Panc1 (cell line): ENCODE measurements at regions not wholly inside any gene's neighbourhood (a gene's known extent, or its start where the extent isn't known, plus 50 kb on each side); places are given as distances from the start of the nearest gene placed in this dataset.

Experiments used
- ATAC-seq: fragments of 200-7000 bp; cut with Tn5 transposase; 2 replicates; pipeline ENCODE4 v1.9.1; 2020; ENCODE audit warnings: mild to moderate bottlenecking, moderate library complexity
- BruUV-seq: library from RNA; stranded (reverse); fragments of 400-500 nt; replicated peaks from 2 replicates; lab custom pipeline; 2021; lab: Mats Ljungman, UMichigan
- CTCF ChIA-PET: fragments of 300-600 bp; sonication (Branson Sonifier 250); formaldehyde crosslinking; loops from one replicate; lab custom pipeline; 2022; ENCODE audit warnings: antibody characterized with exemption; lab: Charles Lee
- POLR2A ChIA-PET: fragments of 300-600 bp; sonication (Branson Sonifier 250); formaldehyde crosslinking; loops from one replicate; lab custom pipeline; 2022; ENCODE audit warnings: antibody characterized with exemption; lab: Charles Lee
- DNase-seq: peaks from one replicate; pipeline ENCODE4 v3.0.0-alpha.2; 2010; ENCODE audit warnings: low read depth, low spot score
- H3K27ac ChIP-seq: 2 replicates; pipeline ENCODE4 v1.5.1; 2011; ENCODE audit warnings: mild to moderate bottlenecking, low read length, inconsistent platforms
- H3K27me3 ChIP-seq: fragments of 200-500 bp; sonication (Bioruptor generic); 2 replicates; pipeline ENCODE4 v1.6.0; 2014; ENCODE audit warnings: low read length, inconsistent platforms; ENCODE audit not compliant: control insufficient read depth, insufficient read depth
- H3K36me3 ChIP-seq: fragments of 200-500 bp; sonication (Bioruptor generic); 2 replicates; pipeline ENCODE4 v1.5.1; 2014; ENCODE audit warnings: inconsistent platforms, mild to moderate bottlenecking, low read length, moderate library complexity; ENCODE audit not compliant: control insufficient read depth, insufficient read depth
- H3K4me1 ChIP-seq: 2 replicates; pipeline ENCODE4 v1.5.1; 2011; ENCODE audit warnings: inconsistent platforms, mild to moderate bottlenecking, low read length, moderate library complexity; ENCODE audit not compliant: control insufficient read depth, insufficient read depth
- H3K4me3 ChIP-seq, 2 experiments: 2 replicates each; pipeline ENCODE4 v1.5.1; 2011 to 2012; ENCODE audit warnings: low read depth in 2 of 2, low read length in 2 of 2, mild to moderate bottlenecking in 2 of 2, inconsistent platforms in 1 of 2, moderate library complexity in 1 of 2
- H3K9me3 ChIP-seq: fragments of 200-500 bp; sonication (Bioruptor generic); 2 replicates; pipeline ENCODE4 v1.5.1; 2014; ENCODE audit warnings: low read depth, mild to moderate bottlenecking, inconsistent platforms, low read length, moderate library complexity; ENCODE audit not compliant: control insufficient read depth, insufficient read depth
- CTCF ChIP-seq: fragments of 450-650 bp; IDR thresholded peaks from 2 replicates; pipeline ENCODE4 v1.5.1; 2017; ENCODE audit warnings: mild to moderate bottlenecking
- POLR2AphosphoS5 ChIP-seq: IDR thresholded peaks from 2 replicates; pipeline ENCODE4 v1.6.1; 2012; ENCODE audit warnings: mild to moderate bottlenecking, low read depth, low read length, moderate library complexity
- REST ChIP-seq, 2 experiments: IDR thresholded peaks; 2 replicates each; pipeline ENCODE4 v1.6.1; 2011 to 2012; ENCODE audit warnings: low read depth in 2 of 2, control low read depth in 1 of 2, low read length in 1 of 2, mild to moderate bottlenecking in 1 of 2, moderate library complexity in 1 of 2; ENCODE audit not compliant: insufficient read depth in 1 of 2
- SIN3A ChIP-seq: IDR thresholded peaks from 2 replicates; pipeline ENCODE4 v1.6.1; 2012; ENCODE audit warnings: low read depth, mild to moderate bottlenecking, low read length, moderate library complexity, borderline replicate concordance; ENCODE audit not compliant: insufficient read depth
- TCF7L2 ChIP-seq: IDR thresholded peaks from 2 replicates; pipeline ENCODE4 v1.6.1; 2011; ENCODE audit warnings: mild to moderate bottlenecking, low read depth, low read length, inconsistent platforms
- in situ Hi-C: cut with HindIII; loops from 2 replicates; pipeline ENCODE4 v1.10.0; 2016; ENCODE audit warnings: low sequenced_read_pairs, low pct_unique_long_range_greater_than_20kb
- intact Hi-C: fragments of 100-400 bp; cut with micrococcal nuclease; formaldehyde crosslinking; loops from one replicate; pipeline ENCODE4 v1.10.0; 2022; ENCODE audit not compliant: unreplicated experiment

DNA sequence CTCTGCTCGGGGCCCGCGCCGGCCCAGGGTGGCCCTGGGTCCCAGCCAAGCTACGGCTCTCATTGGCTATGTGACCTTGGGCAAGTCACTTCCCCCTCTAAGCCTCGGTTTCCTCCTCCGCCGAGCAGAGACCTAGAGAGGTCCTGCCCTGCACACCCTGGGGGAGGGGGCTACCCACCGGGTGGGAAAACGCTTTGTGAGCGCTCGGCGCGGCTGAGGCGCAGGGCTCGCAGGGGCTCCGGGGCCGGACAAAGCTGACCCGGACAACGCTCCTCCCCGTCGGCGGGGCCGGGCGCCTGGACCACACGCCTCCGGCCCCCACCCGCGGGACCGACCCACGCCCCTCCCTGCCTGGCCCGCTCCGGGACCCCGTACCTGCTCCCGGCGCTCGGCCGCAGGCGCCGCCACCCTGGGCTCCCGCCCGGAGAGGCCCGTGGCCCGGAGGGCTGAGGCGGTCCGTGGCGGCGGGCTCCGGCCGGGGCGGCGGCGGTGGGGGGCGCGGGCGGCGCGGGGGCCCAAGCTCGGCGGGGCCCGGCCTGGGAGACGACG, 85.7 kb upstream of the MELK start:
- ChIA-PET POLR2A (interaction anchor here (0.6 kb wide), 1 partner anchor 48 kb away, joined by 13 read pairs; no protein-coding TSS in a partner anchor), CTCF (interaction anchor here (1.0 to 2.3 kb wide), 2 partner anchors 67 to 80 kb away, joined by 3 to 10 read pairs; no protein-coding TSS in a partner anchor)
- in situ Hi-C loops (no loop called here), intact Hi-C loops (loop anchor here (5.0 kb wide), 1 partner anchor 70 kb away; no protein-coding TSS in a partner anchor)
- Histone ChIP-seq H3K27ac (peak overlapping the region; percentile 72), H3K4me1 (peaks cover 18% of the 10 kb centered on the region), H3K27me3 (no peaks in the 10 kb centered on the region), H3K36me3 (no peaks in the 10 kb centered on the region), H3K9me3 (no peaks in the 10 kb centered on the region), H3K4me3 (peak overlapping the region; percentile 69 to 73)
- TF ChIP-seq CTCF (no peak), SIN3A (no peak; the same call in 1 of the 2 replicates), TCF7L2 (no peak), POLR2AphosphoS5 (no peak), REST (IDR thresholded peaks at IDR 0.05; ENCODE audit: insufficient read depth in 1 of 2, low read depth in 2 of 2, low read length in 1 of 2) (no peak)
- ATAC-seq = peak; percentile 78
- no TSS peak for BruUV-seq
- DNase-seq = no peak

DNA sequence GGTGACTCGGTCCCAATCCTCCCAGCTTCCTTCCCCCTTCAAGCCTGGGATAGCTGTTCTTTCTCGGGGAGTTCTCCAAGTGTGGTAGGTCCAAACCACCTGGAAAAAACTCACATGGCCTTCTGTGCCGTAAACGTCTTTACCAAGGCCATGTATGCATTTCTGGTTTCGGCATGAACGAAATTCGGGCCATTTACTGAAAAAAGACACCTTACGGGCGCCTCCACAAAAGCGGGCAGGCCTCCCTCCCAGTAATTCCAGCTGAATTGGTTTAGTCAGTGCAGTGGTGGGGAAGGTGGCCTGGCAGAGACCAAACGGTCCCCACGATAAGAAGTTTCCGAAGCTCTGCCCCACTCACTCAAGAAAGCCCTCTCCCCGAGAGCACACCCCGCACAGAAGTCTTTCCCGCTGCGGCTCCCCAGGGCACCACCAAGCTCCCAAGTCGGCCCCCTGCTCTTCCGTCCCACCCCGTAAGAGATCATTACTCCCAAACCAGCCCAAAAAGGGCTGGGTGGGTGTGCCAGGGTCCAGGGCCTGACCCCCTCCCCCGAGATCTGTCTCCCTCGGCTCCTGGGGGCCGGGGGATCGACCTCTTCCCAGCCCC, 86.3 kb upstream of the MELK start:
- DNase-seq = no peak
- H3K4me3 ChIP-seq = peak overlapping the region; percentile 69 to 73
- ChIA-PET POLR2A (interaction anchor here (0.6 to 0.7 kb wide), 2 partner anchors 23 to 48 kb away, joined by 3 to 13 read pairs; no protein-coding TSS in a partner anchor), CTCF (interaction anchor here (2.3 kb wide), 1 partner anchor 79 kb away, joined by 10 read pairs; no protein-coding TSS in a partner anchor)
- H3K27me3 ChIP-seq = no peaks in the 10 kb centered on the region
- in situ Hi-C loops (no loop called here), intact Hi-C loops (loop anchor here (5.0 kb wide), 1 partner anchor 71 kb away; no protein-coding TSS in a partner anchor)
- ATAC-seq = peak; percentile 2
- H3K4me1 ChIP-seq = peaks cover 18% of the 10 kb centered on the region
- BruUV-seq = no TSS peak
- H3K36me3 ChIP-seq = no peaks in the 10 kb centered on the region
- H3K27ac ChIP-seq = peak overlapping the region; percentile 72
- no peaks in the 10 kb centered on the region for H3K9me3 ChIP-seq
- TF ChIP-seq SIN3A = no peak
- no peak for TF ChIP-seq POLR2AphosphoS5
- TF ChIP-seq REST (IDR thresholded peaks at IDR 0.05; ENCODE audit: insufficient read depth in 1 of 2, low read depth in 2 of 2, low read length in 1 of 2) = no peak
- TF ChIP-seq CTCF = no peak
- TF ChIP-seq TCF7L2 = no peak
